GM18499 (cell line): ENCODE measurements at regions not wholly inside any gene's neighbourhood (a gene's known extent, or its start where the extent isn't known, plus 50 kb on each side); places are given as distances from the start of the nearest gene placed in this dataset.
"Not testable (repeated sequence)": the region's sequence is repeated elsewhere in the genome, so short reads cannot be mapped to it uniquely, and the experiment has no call there.

Source experiments
- ATAC-seq: cut with Tn5 transposase; IDR thresholded peaks from one replicate; pipeline ENCODE4 v1.9.1; 2021; ENCODE audit warnings: moderate number of reproducible peaks; ENCODE audit not compliant: insufficient read depth, unreplicated experiment

GRCh38 chrX:121802881-121803412, 755.5 kb downstream of the GLUD2 start:
- ATAC-seq = no peak

DNA sequence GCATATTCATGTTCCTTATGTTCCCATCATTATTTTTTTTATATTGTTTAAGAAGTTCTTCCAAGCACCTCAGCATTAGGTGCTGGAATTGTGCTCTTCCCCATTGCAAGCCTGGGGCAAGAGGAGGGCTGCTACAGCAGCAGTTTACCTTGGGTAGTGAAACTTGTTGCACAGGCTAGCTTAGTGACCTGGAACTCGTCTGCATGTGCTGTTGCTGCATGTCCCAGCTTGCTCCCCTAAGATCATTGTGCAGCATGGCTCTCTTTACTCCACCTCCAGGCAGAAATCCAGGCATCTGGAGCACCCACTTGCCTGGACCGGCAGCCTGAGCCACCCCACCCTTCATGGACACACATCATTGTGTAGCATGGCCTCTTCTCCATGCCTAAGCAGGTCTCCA, 776.0 kb downstream of the GLUD2 start:
- no peak for ATAC-seq

GRCh38 chrX:121831601-121832000, 784.2 kb downstream of the GLUD2 start:
- ATAC-seq = no peak

DNA sequence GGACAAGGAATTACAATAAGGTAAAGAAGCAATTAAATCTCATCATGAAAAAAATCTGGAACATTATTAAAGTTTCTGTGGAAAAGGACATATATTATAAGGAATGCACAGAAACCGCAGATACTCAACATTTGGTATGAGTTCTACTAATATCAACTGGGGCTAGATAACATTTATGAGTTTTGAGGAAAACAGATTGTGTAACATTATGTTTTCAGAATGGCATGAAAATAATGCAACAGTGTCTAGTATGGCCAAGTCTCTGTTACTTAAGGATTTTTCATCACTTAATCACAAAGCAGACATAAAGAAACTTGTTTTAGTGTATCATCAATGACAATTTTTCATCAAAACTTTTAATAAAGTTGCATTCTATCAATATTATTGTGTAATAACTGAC, 785.0 kb downstream of the GLUD2 start:
- no peak for ATAC-seq

DNA sequence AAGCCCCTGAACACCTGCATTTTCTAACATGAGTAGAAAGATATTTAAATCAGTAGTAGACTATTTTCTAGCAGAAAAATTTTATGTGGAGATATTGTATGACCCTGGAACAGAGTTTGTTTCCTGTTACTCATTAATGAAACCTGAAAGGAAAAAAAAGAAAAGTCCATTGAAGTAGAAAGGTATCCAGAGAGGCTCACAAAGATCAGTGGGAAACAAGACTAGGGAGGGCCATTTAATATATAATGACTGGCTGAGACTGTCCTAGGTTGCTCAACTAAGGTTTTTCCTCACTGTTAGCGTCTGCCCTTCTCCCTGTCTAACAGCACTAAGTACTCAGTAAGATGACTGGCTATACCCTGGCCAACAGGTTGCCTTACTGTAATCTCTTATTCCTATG, 788.6 kb downstream of the GLUD2 start:
- ATAC-seq = no peak

- no peak for ATAC-seq
Measured at GRCh38 chrX:121851033-121851432, 803.6 kb downstream of the GLUD2 start.

GRCh38 chrX:121853762-121854613, 806.6 kb downstream of the GLUD2 start:
- ATAC-seq = no peak

GRCh38 chrX:121854614-121854911, 807.2 kb downstream of the GLUD2 start:
- ATAC-seq = no peak

- no peak for ATAC-seq
Measured at GRCh38 chrX:121858867-121859647, 811.6 kb downstream of the GLUD2 start.

DNA sequence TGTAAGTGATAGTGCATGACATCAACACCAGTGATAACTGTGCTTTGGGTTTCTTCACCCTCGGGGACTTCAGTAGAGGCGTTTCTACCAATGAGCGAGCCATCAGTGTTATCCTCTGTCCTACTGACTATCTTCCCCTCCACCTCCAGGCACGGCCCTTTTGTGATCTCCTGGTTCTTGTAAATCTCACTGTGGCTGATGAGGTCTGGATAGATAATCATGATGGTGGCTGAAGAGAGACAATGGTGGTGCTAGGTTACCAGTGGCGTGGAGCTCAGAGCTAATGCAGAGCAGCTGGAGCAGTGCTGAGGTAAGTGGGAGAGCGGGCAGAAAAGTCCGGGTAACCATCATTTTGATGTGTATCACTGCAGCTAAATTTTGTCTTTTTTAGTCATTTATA, 816.6 kb downstream of the GLUD2 start:
- no peak for ATAC-seq

DNA sequence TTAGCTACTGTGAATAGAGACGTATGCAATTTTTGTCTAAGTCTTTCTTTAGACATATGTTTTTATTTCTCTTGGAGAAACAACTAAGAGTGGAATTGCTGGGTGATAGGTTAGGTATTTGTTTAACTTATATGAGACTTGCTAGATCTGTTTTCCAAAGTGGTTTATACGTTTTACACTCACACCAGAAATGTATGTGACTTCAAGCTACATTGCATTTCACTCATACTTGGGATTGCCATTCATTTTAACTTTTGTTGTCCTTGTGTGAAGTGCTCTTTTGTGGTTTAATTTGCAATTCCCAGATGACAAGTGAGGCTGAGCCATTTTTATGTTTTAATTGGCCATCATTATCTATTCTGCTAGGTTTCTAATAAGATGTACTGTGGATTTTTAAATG, 817.2 kb downstream of the GLUD2 start:
- no peak for ATAC-seq

GRCh38 chrX:121869876-121870477, 822.6 kb downstream of the GLUD2 start:
- ATAC-seq = no peak

DNA sequence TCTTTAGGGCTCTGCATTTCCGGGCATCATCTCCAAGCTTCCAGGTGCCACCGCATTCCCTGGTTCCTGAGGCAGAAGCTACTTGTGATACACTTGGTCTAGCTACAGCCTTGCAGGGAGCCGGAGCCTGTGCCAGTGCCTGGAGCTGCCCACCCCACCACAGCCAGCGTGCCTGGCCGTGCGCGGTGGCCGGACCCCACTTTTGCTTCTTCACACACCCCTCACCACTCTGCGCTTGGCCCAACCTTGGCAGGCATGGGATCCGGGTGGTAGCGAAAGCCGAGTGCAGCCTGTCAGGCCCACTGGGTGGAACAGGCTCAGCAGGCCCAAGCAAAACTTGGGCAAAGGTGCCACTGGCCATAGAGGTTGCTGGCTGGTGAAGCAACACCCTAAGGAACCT, 823.7 kb downstream of the GLUD2 start:
- ATAC-seq = no peak

DNA sequence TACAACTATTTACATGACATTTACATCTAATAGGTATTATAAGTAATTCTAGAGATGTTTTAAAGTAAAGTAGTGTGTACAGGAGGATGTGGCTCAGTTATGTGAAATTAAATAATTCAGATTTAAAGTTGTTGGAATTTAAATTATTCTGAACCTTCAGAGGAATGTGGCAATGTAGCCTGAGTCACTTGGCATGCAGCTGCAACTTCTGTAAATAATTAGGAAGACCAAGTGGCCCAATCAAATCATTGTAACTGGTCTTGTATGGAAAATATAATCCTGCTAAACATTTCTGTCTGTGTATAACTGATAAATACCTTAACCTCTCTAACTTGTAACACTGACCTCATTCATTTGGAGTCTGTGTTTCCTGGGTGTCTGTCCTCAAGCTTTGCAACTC, 828.9 kb downstream of the GLUD2 start:
- no peak for ATAC-seq

DNA sequence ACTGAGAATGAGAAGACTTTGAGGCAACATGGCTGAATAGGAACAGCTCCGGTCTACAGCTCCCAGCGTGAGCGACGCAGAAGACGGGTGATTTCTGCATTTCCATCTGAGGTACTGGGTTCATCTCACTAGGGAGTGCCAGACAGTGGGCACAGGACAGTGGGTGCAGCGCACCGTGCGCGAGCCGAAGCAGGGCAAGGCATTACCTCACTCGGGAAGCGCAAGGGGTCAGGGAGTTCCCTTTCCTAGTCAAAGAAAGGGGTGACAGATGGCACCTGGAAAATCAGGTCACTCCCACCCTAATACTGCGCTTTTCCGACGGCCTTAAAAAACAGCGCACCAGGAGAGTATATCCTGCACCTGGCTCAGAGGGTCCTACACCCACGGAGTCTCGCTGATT, 829.9 kb downstream of the GLUD2 start:
- not testable (repeated sequence) for ATAC-seq

DNA sequence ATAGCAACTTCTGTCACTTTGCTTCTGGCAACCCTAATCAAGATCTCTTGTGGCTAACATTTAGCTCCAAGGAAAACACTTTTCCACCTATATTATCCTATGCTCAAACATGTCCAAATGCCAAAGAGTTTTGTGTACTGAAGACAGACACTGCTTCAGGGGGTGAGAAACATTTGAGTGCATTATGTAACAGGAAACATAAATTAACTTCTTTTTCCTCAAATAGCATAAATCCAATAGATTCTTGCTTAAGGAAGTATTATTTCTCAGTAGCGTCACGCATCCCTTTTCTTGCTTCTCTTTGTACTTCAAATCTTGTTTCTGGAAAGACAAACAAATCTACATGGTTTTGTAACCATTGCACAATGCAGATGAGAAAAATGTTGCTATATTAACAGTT, 839.1 kb downstream of the GLUD2 start:
- ATAC-seq = no peak

GRCh38 chrX:121894756-121895155, 847.3 kb downstream of the GLUD2 start:
- ATAC-seq = no peak

GRCh38 chrX:121902463-121902862, 855.1 kb downstream of the GLUD2 start:
- no peak for ATAC-seq

DNA sequence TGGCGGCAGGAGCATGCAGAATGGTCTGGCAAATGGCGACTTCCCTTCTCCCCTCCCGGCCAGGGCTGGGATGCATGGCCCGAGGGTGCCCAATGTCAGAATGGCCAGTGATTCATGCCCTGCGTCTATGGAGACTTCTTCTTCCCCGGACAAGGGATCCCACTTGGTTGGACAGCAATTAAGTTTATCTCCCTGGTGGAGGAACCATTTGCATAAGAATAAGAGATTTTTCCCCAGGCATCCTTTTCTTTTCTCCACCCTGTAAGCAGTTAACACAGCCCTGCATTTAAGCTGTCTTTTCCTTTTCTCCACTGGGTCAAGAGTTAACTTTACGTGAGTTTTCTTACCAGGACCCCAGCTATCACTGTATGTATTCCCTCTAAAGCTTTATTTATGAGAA, 856.6 kb downstream of the GLUD2 start:
- no peak for ATAC-seq

DNA sequence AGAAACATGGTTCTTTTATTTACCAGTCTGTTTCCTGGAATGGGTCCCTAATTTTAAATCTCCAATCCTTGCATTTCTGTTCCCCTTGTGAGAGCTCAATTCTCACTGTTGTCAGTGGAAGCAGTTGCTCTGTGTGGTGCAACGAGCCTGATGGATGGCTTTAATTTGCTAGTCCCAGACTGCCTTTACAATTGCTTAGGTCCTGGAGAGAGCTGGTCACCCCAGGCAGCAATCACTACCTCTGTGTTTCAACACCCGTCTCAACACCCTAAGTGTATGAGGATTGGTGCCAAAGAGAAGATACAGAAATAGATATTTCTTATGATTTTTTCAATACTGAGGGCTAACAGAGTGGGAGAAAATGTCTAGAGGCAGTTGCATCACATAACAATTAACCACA, 873.8 kb downstream of the GLUD2 start:
- no peak for ATAC-seq

DNA sequence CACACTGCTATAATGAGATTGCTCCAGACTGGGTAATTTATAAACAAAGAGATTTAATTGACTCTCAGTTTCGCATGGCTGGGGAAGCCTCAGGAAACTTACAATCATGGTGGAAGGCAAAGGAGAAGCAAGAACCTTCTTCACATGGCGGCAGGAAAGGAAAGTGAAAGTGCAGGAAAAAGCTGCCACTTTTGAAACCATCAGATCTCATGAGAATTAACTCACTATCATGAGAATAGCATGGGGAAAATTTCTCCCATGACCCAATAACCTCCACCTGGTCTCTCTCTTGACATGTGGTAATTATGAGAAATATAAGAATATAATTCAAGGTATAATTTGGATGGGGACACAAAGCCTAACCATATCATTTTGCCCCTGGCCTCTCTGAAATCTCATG, 884.2 kb downstream of the GLUD2 start:
- ATAC-seq = no peak
